Lung (tissue), 11 donors: ENCODE measurements at regions not wholly inside any gene's neighbourhood (a gene's known extent, or its start where the extent isn't known, plus 50 kb on each side); places are given as distances from the start of the nearest gene placed in this dataset.

Source experiments
- ATAC-seq: fragments of 200-7000 bp; cut with Tn5 transposase; one replicate; pipeline ENCODE4 v1.9.1; 2020; ENCODE audit warnings: moderate number of reproducible peaks; ENCODE audit not compliant: insufficient read depth, low FRiP score
- DNase-seq, 3 donors: peaks; one replicate each; pipeline ENCODE4 v3.0.0-alpha.2; 2013 to 2017
- H3K27ac ChIP-seq, 2 donors: one replicate each; pipeline ENCODE4 v1.5.1; 2013; ENCODE audit warnings: mild to moderate bottlenecking in 2 of 2, moderate library complexity in 2 of 2, control low read depth in 1 of 2, inconsistent platforms in 1 of 2, low read depth in 1 of 2, low read length in 1 of 2
- H3K27me3 ChIP-seq, 3 donors: one replicate each; pipeline ENCODE4 v1.5.1; 2013; ENCODE audit warnings: low read length in 2 of 3; ENCODE audit not compliant: control insufficient read depth in 3 of 3, insufficient read depth in 3 of 3
- H3K36me3 ChIP-seq, 4 donors: one replicate each; pipeline ENCODE4 v1.5.1; 2013; ENCODE audit warnings: low read length in 4 of 4, mild to moderate bottlenecking in 1 of 4, moderate library complexity in 1 of 4; ENCODE audit not compliant: control insufficient read depth in 4 of 4, insufficient read depth in 4 of 4
- H3K4me1 ChIP-seq, 5 donors: one replicate each; pipeline ENCODE4 v1.5.1; 2013; ENCODE audit warnings: low read length in 5 of 5, mild to moderate bottlenecking in 2 of 5, moderate library complexity in 1 of 5; ENCODE audit not compliant: control insufficient read depth in 5 of 5, insufficient read depth in 5 of 5
- H3K4me3 ChIP-seq: one replicate; pipeline ENCODE4 v1.5.1; 2013; ENCODE audit warnings: mild to moderate bottlenecking, control low read depth, moderate library complexity
- H3K9ac ChIP-seq, 2 donors: one replicate each; pipeline ENCODE4 v1.5.1; 2013; ENCODE audit warnings: low read length in 2 of 2, control low read depth in 1 of 2; ENCODE audit not compliant: insufficient read depth in 1 of 2
- H3K9me3 ChIP-seq, 4 donors: one replicate each; pipeline ENCODE4 v1.5.1; 2013; ENCODE audit warnings: low read length in 3 of 4, mild to moderate bottlenecking in 1 of 4, moderate library complexity in 1 of 4; ENCODE audit not compliant: control insufficient read depth in 4 of 4, insufficient read depth in 3 of 4
- WGBS, 2 donors: extraction: QIAGEN DNeasy Blood & Tissue Kit; methylation state at CpG; one replicate each; pipeline ENCODE4 v1.1.7; 2013; 5-methylcytosine and 5-hydroxymethylcytosine counted together
- TF ChIP-seq, protein P1 (sequence below): IDR thresholded peaks from 2 replicates; pipeline ENCODE4 v1.5.1; 2012; ENCODE audit warnings: mild to moderate bottlenecking; ENCODE audit errors: control extremely low read depth, extremely low read depth
- donor health status: control.
- donor health status: control.
- donor health status: Bipolar disorder and iron deficiency.
- donor health status: healthy.
- donor health status: DM: yes; HTN: yes; CAD: no.

DNA sequence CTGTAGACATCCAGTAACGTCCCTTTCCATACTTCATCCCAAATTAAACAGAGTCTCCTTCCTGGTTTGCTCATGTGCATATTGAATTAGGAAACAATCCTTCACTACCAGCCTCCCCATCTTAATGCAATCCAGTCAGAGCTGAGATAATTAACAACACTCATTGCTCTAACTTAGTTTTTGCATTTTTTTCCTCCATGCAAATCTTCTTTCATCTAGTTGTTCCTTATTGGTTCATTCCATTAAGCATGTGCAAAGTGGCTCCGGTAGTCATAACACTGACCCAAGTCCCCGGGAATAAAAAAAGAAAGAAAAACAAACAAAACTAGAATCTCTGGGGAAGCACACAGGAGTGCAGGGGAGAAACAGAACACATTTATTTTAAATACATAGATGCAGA, 1176.1 kb downstream of the GATA3 start:
- H3K36me3 ChIP-seq = no peaks in the 10 kb centered on the region
- H3K27me3 ChIP-seq = peaks cover 0 to 6% (median 0%) of the 10 kb centered on the region in 3 donors
- TF ChIP-seq, protein P1, sequence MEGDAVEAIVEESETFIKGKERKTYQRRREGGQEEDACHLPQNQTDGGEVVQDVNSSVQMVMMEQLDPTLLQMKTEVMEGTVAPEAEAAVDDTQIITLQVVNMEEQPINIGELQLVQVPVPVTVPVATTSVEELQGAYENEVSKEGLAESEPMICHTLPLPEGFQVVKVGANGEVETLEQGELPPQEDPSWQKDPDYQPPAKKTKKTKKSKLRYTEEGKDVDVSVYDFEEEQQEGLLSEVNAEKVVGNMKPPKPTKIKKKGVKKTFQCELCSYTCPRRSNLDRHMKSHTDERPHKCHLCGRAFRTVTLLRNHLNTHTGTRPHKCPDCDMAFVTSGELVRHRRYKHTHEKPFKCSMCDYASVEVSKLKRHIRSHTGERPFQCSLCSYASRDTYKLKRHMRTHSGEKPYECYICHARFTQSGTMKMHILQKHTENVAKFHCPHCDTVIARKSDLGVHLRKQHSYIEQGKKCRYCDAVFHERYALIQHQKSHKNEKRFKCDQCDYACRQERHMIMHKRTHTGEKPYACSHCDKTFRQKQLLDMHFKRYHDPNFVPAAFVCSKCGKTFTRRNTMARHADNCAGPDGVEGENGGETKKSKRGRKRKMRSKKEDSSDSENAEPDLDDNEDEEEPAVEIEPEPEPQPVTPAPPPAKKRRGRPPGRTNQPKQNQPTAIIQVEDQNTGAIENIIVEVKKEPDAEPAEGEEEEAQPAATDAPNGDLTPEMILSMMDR = no peak
- H3K4me3 ChIP-seq = no peak overlapping the region
- H3K4me1 ChIP-seq = no peaks in the 10 kb centered on the region
- peaks cover 0 to 2% (median 0%) of the 10 kb centered on the region in 4 donors for H3K9me3 ChIP-seq
- DNase-seq (no peak), ATAC-seq (no peak)
- H3K9ac ChIP-seq = no peak overlapping the region
- 42 to 65% methylated on average over 3 of the region's 3 CpGs for WGBS, 2 donors
- no peak overlapping the region for H3K27ac ChIP-seq

DNA sequence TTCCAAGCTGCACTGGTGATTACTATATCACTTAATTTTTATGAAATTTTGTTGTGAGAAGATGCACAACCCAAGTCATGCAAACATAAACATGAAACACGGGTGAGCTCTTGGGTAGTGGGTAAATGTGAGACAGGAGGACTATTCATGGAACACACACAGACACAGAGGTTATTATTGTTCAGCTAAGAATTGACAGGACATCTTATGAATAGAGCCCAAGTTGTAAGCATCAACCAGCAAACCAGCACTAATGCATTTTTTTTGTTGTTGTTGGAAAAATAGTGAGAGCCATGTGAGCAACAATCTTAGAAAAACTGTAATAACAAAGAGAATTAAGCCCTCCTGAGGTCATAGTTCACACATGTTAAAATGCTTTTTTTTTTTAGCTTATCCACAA, 1179.7 kb downstream of the GATA3 start:
- H3K9me3 ChIP-seq = peaks cover 0 to 2% (median 0%) of the 10 kb centered on the region in 4 donors
- no peak for ATAC-seq
- no peaks in the 10 kb centered on the region for H3K4me1 ChIP-seq
- 51 to 63% methylated on average over 1 of the region's 1 CpG for WGBS, 2 donors
- no peak overlapping the region for H3K27ac ChIP-seq
- no peaks in the 10 kb centered on the region for H3K36me3 ChIP-seq
- DNase-seq = no peak
- TF ChIP-seq, protein P1 = no peak
- no peak overlapping the region for H3K4me3 ChIP-seq
- no peak overlapping the region for H3K9ac ChIP-seq
- H3K27me3 ChIP-seq = peaks cover 0 to 5% (median 0%) of the 10 kb centered on the region in 3 donors

DNA sequence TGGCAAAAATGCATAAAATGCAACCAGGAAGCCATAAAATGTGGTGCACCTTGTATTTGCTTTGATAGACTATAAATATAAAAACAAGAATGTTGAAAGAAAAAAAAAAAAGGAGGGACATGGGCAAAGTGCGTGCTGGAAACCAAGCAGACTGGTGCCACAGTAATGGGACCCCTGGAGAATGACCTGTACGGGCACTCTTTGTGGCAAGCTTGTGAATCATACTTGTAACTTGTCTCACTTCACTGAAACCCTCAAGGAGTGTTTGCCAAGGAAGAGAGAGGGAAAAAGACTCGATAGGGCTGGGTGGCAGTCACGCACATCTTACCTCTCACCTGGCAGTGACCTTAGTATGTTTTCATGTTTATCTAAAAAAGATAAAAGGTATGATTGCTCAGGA, 1183.6 kb downstream of the GATA3 start:
- Histone ChIP-seq H3K27ac (no peak overlapping the region), H3K4me3 (no peak overlapping the region), H3K27me3 (peaks cover 0 to 2% (median 0%) of the 10 kb centered on the region in 3 donors), H3K36me3 (no peaks in the 10 kb centered on the region), H3K4me1 (no peaks in the 10 kb centered on the region), H3K9ac (no peak overlapping the region), H3K9me3 (no peaks in the 10 kb centered on the region)
- TF ChIP-seq, protein P1 = no peak
- ATAC-seq (no peak), DNase-seq (no peak)
- WGBS, 2 donors = 72 to 83% methylated on average over 4 of the region's 4 CpGs

DNA sequence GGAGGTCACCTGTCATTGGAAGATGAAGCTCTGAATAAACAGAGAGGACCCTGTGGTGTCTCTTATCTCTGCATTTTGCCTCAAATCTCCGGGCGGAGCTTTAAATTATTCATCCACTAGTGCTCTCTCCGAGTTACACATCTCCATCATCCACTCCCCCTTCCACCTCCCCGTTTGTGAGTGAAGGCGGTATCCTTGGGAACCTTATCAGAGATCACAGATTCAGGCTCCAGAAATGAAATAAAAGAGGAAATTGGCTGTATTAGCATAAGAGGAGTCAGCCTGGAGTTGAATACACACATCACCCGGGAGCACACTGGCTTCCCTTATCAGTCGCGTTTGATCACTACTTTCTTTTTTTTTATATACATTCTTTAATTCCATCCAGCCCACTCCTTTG, 1184.8 kb downstream of the GATA3 start:
- Histone ChIP-seq H3K36me3 (no peaks in the 10 kb centered on the region), H3K27ac (no peak overlapping the region), H3K27me3 (no peaks in the 10 kb centered on the region), H3K4me3 (no peak overlapping the region), H3K9me3 (peaks cover 0 to 3% (median 0%) of the 10 kb centered on the region in 4 donors), H3K4me1 (no peaks in the 10 kb centered on the region), H3K9ac (no peak overlapping the region)
- 30 to 52% methylated on average over 8 of the region's 8 CpGs for WGBS, 2 donors
- TF ChIP-seq, protein P1 = no peak
- ATAC-seq (no peak), DNase-seq (peak in 2 of 3 donors; percentile 22 to 38)
